ENCODE measurements at regions not wholly inside any gene's neighbourhood (a gene's known extent, or its start where the extent isn't known, plus 50 kb on each side); places are given as distances from the start of the nearest gene placed in this dataset.
A peak's percentile ranks its signal among the peaks of the same experiment; 100 is the strongest.
"Not testable (repeated sequence)": the region's sequence is repeated elsewhere in the genome, so short reads cannot be mapped to it uniquely, and the experiment has no call there.

DNA sequence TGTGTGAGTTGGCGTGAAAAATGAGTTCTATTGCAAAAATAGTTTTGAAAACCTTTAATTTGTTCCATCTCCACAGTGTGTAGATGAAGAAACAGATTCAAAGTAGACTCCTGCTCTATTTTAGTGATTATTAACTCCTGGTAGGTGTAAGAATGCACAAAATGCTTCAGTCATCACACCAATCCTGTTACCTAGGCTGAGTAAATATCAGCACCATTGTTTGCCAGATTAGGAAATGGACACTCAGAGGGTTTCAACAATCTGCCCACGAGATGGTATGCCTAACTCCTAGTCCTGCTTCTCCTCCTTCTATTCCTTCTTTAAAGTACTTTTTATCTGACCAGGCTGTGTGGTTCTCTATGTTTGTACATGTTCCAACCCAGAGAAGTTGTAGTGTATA, 108.9 kb upstream of the AHI1 start:
- DNase-seq, result peak; percentile 33

GRCh38 chr6:135608031-135608430, 110.5 kb upstream of the AHI1 start:
- DNase-seq, result no peak

- DNase-seq, result not testable (repeated sequence)
These were observed 112.7 kb upstream of the AHI1 start for GRCh38 chr6:135610192-135610591.

DNA sequence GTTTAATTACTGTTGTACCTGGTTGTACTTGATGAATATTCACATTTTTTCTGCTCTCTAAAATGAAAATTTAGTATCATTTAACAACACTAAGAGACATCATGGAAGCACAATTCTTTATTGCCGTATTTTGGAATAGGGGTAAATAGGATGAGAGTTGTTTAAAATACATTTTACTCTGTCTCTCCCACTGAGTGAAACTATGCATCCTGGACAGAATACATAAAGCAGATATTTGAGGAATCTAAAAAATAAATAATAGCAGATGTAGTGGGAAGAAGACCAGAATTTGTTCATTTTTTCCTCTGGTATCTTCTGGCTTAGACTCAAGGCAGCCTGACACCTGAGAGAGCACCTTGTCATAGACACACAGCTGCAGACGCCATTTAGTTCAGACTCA, 119.1 kb upstream of the AHI1 start:
- DNase-seq, result no peak

GRCh38 chr6:135617222-135617621, 119.7 kb upstream of the AHI1 start:
- DNase-seq, result no peak

GRCh38 chr6:135622081-135622480, 124.5 kb upstream of the AHI1 start:
- DNase-seq, result no peak

- no peak for DNase-seq
These were observed 126.4 kb upstream of the AHI1 start for GRCh38 chr6:135623979-135624378.

- DNase-seq, result no peak
These were observed 127.1 kb upstream of the AHI1 start for GRCh38 chr6:135624402-135625295.

DNA sequence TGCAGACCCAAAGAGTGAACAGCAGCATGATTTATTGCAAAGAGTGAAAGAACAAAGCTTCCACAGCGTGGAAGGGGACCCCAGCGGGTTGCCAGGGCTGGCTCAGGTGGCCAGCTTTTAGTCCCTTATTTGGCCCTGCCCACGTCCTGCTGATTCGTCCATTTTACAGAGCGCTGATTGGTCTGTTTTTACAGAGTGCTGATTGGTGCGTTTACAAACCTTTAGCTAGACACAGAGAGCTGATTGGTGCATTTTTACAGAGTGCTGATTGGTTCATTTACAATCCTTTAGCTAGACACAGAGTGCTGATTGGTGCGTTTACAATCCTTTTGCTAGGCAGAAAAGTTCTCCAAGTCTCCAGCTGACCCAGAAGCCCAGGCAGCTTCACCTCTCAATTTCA, 128.5 kb upstream of the AHI1 start:
- not testable (repeated sequence) for DNase-seq

DNA sequence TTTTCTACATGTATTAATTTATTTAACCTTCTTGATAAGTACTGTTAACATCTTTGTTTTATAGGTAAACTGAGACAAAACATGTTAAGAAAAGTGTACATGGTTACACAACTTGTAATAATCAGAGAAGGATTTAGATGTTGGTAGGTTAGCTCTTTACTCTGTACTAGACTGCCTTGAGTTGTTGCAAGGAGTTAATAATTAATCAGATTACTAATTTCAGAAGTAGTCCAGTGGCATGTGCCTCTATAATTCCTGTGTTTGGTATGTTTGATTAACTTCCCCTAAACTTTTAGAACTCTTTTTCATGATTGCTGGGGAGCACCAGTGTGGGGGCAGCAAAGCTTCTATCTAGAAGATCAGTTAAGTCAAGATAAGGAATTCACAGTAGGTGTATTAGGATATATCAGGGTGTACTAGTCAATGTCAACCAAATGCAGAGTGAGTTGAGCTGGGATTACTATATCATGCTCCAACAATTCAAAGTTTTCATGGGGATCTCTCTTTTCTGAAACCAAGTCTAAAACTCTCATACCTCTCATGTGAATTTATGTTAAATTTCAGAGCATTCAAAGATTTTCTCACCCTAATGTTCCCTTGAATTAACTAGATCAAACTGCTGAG, 129.7 kb upstream of the AHI1 start:
- DNase-seq, result no peak

- DNase-seq, result no peak
These were observed 133.3 kb upstream of the AHI1 start for GRCh38 chr6:135630789-135631376.

- no peak for DNase-seq
These were observed 134.3 kb upstream of the AHI1 start for GRCh38 chr6:135631821-135632220.

DNA sequence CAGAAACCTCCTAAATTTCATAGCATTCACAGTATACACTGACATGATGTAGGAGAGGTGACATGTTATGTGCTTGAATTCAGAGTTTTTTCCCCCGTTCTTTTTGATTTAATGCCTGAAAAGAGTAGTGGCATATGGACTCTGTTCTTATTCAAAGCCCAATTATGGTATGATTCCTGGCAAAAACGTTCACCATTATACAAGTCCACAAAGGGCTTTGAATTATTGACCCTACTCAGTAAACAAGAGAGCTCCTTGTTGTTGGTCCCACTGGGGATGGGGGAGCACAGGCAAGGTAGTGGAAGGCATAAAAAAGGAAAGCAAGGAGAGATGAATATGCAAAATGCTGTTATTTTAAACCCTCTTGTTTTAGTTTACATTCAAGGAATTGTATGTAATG, 136.0 kb upstream of the AHI1 start:
- no peak for DNase-seq

- DNase-seq, result no peak
These were observed 140.2 kb upstream of the AHI1 start for GRCh38 chr6:135637701-135638100.

- no peak for DNase-seq
These were observed 140.6 kb upstream of the AHI1 start for GRCh38 chr6:135638108-135638507.

GRCh38 chr6:135640048-135640447, 142.5 kb upstream of the AHI1 start:
- no peak for DNase-seq

GRCh38 chr6:135640449-135641111, 143.0 kb upstream of the AHI1 start:
- DNase-seq, result no peak

DNA sequence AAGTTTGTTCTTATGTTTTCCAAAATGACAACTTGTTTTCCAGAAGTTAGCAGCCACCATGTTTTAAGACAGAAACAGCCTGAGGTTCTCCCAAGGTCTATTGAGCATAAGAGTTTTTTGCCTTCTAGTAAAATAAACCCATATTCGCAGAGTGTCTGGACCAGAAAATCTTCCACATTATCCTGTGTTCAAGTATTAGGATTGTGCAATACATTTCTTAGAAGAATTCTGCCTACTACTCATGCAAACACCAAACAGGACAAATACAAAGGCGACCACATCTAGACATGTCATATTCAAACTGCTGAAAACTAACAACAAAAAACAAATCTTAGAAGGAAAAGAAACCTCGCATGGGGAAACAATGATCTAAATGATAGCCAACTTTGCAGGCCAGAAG, 145.4 kb upstream of the AHI1 start:
- DNase-seq, result no peak

GRCh38 chr6:135644394-135644793, 146.9 kb upstream of the AHI1 start:
- no peak for DNase-seq

DNA sequence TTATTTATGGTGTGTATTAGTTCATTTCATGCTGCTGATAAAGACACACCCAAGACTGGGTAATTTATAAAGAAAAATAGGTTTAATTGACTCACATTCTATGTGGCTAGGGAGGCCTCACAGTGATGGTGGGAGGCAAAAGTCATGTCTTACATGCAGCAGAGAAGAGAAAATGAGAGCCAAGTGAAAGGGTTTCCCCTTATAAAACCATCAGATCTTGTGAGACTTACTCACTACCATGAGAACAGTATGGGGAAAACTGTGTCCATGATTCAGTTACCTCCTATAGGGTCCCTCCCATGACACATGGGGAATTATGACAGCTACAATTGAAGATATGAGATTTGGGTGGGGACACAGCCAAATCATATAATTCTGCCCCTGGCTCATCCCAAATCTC, 150.0 kb upstream of the AHI1 start:
- no peak for DNase-seq

DNA sequence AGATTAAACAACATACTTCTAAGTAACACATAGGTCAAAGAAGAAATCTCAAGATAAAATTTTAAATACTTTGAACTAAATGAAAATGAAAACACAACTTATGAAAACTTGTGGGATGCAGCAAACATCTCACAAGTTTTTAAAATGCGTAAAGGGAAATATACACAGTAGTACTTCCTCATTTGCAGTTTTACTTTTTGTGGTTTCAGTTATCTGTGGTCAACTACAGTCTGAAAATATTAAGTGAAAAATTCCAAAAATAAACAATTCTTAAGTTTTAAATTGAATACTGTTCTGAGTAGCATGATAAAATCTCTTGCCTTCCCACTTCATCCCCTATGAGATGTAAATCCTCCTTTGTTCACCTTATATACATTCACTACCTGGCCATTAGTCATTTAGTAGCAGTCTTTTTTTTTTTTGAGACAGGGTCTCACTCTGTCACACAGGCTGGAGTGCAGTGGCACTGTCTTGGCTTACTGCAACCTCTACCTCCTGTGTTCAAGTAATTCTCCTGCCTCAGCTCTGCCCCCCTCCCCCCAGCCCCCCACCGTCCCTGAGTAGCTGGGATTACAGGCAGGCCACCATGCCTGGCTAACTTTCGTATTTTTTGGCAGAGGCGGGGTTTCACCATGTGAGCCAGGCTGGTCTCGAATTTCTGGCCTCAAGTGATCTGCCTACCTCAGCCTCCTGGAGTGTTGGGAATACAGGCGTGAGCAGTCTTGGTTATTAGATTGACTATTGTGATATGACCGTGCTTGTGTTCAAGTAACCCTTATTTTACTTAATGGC, 154.6 kb upstream of the AHI1 start:
- DNase-seq, result no peak

GRCh38 chr6:135655055-135655454, 157.5 kb upstream of the AHI1 start:
- no peak for DNase-seq

DNA sequence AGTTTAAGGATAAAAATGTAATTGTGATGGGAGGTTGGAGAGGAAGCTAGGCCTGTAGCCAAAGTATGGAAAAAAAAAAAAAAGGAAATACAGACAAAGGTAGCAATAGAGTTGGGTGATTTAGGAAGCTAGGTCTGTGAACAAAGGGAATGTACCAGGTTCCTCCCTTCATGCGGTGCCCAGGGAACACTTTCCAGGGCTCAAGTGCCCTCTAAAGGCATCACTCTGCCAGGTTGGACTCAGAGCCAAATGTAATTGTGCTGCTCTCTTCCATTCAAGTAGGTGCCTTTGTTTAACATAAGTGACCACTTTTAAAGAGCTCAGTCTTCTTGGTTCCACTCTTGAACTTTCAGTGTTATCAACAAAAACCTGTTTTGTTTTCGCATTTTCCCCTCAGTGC, 159.7 kb upstream of the AHI1 start:
- peak; percentile 74 for DNase-seq

Measured in NCI-H774 (cell line).